Skeletal muscle satellite cell (primary cell): ENCODE measurements at regions not wholly inside any gene's neighbourhood (a gene's known extent, or its start where the extent isn't known, plus 50 kb on each side); places are given as distances from the start of the nearest gene placed in this dataset.
"Not testable (repeated sequence)": the region's sequence is repeated elsewhere in the genome, so short reads cannot be mapped to it uniquely, and the experiment has no call there.

ENCODE experiments used
- H3K27me3 ChIP-seq: 2 replicates; pipeline ENCODE4 v1.7.0; 2013; ENCODE audit warnings: low read length; ENCODE audit not compliant: control insufficient read depth, insufficient read depth
- H3K36me3 ChIP-seq: 2 replicates; pipeline ENCODE4 v1.7.0; 2013; ENCODE audit warnings: mild to moderate bottlenecking, control low read depth, low read length; ENCODE audit not compliant: insufficient read depth
- H3K4me1 ChIP-seq: 2 replicates; pipeline ENCODE4 v1.7.0; 2013; ENCODE audit warnings: low read length; ENCODE audit not compliant: control insufficient read depth, insufficient read depth
- H3K4me2 ChIP-seq: 2 replicates; pipeline ENCODE4 v1.7.0; 2013; ENCODE audit warnings: mild to moderate bottlenecking, low read length
- H3K4me3 ChIP-seq: 2 replicates; pipeline ENCODE4 v1.7.0; 2013; ENCODE audit warnings: low read length
- H3K9ac ChIP-seq: 2 replicates; pipeline ENCODE4 v1.7.0; 2013; ENCODE audit warnings: mild to moderate bottlenecking, low read depth, low read length, moderate library complexity
- H3K9me3 ChIP-seq: replicated peaks from 2 replicates; pipeline ENCODE4 v1.7.0; 2013; ENCODE audit warnings: mild to moderate bottlenecking, control low read depth, low read length

DNA sequence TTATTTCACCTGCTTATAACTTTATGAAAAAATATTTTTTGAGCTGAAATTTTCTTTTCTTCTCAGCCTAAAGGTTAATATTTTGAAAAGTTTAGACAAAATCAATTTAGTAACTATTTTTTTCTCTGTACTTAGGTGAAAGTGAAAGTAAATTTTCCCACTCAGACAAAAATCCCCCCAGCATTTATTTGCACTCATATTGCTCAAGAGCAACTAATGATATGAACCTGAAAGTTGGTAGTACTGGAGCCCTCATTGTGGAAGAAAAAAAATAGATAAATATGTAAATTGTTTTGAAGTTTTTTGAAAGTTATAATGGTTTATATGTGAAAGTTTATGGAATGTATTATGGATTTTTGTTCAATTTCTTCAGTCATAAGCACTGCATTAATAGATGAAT, 1005.9 kb upstream of the ATXN7L3B start:
- H3K27me3 ChIP-seq: no peaks in the 10 kb centered on the region
- H3K4me2 ChIP-seq: no peak overlapping the region
- H3K9ac ChIP-seq: no peak overlapping the region
- no peaks in the 10 kb centered on the region for H3K4me1 ChIP-seq
- H3K9me3 ChIP-seq: no peaks in the 10 kb centered on the region
- H3K36me3 ChIP-seq: no peaks in the 10 kb centered on the region
- H3K4me3 ChIP-seq: no peak overlapping the region

DNA sequence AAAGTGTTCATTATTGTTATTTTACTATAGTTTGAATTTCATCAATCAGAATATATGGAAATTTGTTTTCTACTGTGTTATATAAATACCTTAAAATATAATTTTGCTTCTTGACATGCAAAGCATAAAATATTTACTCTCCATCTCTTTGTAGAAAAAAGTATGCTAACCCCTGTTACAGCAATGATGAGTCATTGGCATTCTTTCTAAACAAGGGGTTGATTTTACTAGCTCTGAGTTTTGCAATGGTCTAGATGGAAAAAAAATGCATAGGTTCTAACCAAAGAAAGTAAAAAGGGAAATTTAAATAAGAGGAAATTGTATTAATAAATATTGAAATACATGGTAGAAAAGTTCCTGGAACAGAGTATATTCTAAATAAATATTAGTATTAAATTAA, 990.2 kb upstream of the ATXN7L3B start:
- no peak overlapping the region for H3K4me2 ChIP-seq
- H3K27me3 ChIP-seq: no peaks in the 10 kb centered on the region
- H3K9me3 ChIP-seq: no peaks in the 10 kb centered on the region
- no peak overlapping the region for H3K4me3 ChIP-seq
- no peaks in the 10 kb centered on the region for H3K4me1 ChIP-seq
- no peaks in the 10 kb centered on the region for H3K36me3 ChIP-seq
- no peak overlapping the region for H3K9ac ChIP-seq

DNA sequence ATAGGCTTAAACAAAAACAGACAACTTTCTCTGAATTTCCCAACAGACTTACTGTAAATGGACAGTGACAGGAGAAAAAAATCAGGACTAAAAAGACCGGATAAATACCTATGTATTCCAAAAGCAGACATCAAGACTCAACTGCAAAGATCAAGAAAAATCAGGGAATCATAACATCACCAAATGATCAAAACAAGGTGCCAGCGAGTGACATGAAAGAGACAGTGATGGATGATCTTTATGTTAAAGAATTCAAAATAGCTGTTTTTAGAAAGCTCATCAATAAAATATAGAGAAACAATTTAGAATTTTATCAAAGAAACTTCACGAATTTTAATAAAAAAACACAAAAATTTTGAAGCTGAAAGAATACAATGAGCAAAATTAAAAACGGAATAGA, 952.5 kb upstream of the ATXN7L3B start:
- Histone ChIP-seq H3K9ac (no peak overlapping the region), H3K4me3 (no peak overlapping the region), H3K4me1 (no peaks in the 10 kb centered on the region), H3K9me3 (no peaks in the 10 kb centered on the region), H3K4me2 (no peak overlapping the region), H3K27me3 (no peaks in the 10 kb centered on the region), H3K36me3 (no peaks in the 10 kb centered on the region)

DNA sequence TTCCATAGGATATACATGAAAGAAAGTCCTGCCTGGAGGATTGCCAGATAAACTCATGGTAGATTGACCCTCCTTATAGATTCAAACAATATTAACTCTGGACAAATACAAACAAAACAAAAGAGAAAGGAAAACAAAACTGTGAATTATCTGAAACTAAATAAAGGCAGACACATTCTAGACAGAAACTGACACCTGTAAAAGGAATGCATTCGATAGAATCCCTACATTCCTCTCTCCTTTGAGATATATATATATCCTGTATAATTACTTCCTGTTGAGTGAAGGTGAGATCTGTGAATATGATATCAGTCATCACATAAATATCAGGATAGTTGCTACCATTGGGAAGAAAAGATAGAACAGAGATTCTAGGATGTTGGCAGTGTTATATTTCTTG, 948.4 kb upstream of the ATXN7L3B start:
- Histone ChIP-seq H3K4me3 (no peak overlapping the region), H3K9me3 (no peaks in the 10 kb centered on the region), H3K9ac (no peak overlapping the region), H3K36me3 (no peaks in the 10 kb centered on the region), H3K4me1 (no peaks in the 10 kb centered on the region), H3K27me3 (no peaks in the 10 kb centered on the region), H3K4me2 (no peak overlapping the region)

DNA sequence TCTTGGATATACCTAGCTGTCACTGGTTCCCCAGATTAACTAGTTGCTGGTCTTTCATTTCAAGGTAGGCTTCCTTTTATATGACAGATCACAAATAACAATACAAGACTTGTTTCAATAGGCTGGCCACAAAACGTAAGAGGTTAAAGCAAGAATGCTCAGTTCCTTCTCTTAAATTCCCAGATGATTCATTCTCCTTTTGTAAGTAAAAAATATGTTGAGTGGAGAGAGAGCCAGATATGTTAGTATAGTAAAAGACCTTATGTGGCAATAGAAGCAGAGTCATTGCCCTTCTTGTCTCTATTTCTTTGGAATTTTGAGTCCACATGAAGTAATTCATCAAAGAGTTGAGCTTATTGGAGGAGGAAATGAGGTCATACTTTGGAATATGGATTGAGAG, 939.0 kb upstream of the ATXN7L3B start:
- Histone ChIP-seq H3K36me3 (no peaks in the 10 kb centered on the region), H3K27me3 (no peaks in the 10 kb centered on the region), H3K4me3 (no peak overlapping the region), H3K9ac (no peak overlapping the region), H3K9me3 (no peaks in the 10 kb centered on the region), H3K4me1 (no peaks in the 10 kb centered on the region), H3K4me2 (no peak overlapping the region)

DNA sequence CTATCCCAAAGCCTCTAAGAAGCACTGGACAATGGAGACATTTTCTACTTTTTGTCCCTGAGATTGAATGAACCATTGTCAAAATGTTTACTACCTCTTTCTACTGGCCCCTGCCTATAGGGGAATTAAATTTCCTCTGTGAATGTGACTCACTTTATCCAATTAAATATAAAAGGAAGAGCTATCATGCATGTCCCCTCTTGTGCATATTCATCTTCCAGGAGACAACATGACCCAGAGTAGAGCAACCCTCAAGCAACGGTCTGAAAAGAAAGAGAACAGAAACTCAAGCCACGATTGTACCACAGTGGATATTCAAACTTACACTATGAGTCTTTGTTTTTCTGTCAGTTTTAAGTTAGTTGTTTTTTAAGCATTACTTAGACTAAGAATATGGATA, 938.4 kb upstream of the ATXN7L3B start:
- Histone ChIP-seq H3K36me3 (no peaks in the 10 kb centered on the region), H3K9me3 (no peaks in the 10 kb centered on the region), H3K4me1 (no peaks in the 10 kb centered on the region), H3K27me3 (no peaks in the 10 kb centered on the region), H3K4me3 (no peak overlapping the region), H3K9ac (no peak overlapping the region), H3K4me2 (no peak overlapping the region)

DNA sequence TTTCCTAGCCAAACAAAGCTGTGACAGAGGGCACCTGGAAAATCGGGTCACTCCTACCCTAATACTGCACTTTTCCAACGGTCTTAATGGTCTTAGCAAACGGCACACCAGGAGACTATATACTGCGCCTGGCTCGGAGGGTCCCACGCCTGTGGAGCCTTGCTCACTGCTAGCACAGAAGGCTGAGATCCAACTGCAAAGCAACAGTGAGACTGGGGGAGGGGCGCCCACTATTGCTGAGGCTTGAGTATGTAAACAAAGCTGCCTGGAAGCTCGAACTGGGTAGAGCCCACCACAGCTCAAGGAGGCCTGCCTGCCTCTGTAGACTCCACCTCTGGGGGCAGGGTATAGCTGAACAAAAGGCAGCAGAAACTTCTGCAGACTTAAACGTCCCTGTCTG, 931.7 kb upstream of the ATXN7L3B start:
- H3K4me3 ChIP-seq, H3K9me3 ChIP-seq, H3K4me1 ChIP-seq, H3K4me2 ChIP-seq, H3K27me3 ChIP-seq, H3K36me3 ChIP-seq, H3K9ac ChIP-seq: not testable (repeated sequence)

DNA sequence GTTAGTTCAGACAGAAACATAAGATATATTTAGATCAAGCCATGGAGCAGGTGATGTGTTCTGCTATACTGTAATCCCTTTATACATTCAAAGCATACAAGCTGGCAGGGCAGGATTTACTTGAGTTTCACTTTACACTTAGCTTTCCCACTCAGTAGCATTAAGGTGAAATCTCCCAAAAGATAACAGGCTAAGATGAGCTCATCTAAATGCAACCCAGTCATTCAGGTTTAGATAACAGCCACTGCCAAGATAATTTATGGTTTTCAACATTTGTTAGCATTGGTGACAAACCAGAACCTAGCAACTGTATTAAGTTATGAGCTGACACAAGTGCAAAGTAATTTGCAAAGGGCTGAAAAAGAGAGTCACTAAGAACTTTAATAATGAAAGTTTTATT, 925.1 kb upstream of the ATXN7L3B start:
- Histone ChIP-seq H3K4me1 (no peaks in the 10 kb centered on the region), H3K27me3 (no peaks in the 10 kb centered on the region), H3K4me3 (no peak overlapping the region), H3K36me3 (no peaks in the 10 kb centered on the region), H3K9ac (no peak overlapping the region), H3K9me3 (no peaks in the 10 kb centered on the region), H3K4me2 (no peak overlapping the region)

DNA sequence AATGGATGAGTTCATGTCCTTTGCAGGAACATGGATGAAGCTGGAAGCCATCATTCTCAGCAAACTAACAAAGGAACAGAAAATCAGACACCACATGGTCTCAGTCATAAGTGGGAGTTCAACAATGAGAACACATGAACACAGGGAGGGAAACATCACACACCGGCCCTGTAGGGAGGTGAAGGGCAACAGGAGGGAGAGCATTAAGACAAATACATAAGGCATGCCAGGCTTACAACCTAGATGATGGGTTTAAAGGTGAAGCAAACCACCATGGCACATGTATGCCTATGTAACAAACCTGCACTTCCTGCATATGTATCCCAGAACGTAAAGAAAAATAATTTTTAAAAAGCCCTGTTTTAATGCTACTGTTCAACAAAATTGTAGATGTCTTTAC, 914.2 kb upstream of the ATXN7L3B start:
- no peak overlapping the region for H3K9ac ChIP-seq
- no peaks in the 10 kb centered on the region for H3K9me3 ChIP-seq
- no peak overlapping the region for H3K4me2 ChIP-seq
- H3K4me1 ChIP-seq: no peaks in the 10 kb centered on the region
- H3K36me3 ChIP-seq: no peaks in the 10 kb centered on the region
- H3K4me3 ChIP-seq: no peak overlapping the region
- no peaks in the 10 kb centered on the region for H3K27me3 ChIP-seq

DNA sequence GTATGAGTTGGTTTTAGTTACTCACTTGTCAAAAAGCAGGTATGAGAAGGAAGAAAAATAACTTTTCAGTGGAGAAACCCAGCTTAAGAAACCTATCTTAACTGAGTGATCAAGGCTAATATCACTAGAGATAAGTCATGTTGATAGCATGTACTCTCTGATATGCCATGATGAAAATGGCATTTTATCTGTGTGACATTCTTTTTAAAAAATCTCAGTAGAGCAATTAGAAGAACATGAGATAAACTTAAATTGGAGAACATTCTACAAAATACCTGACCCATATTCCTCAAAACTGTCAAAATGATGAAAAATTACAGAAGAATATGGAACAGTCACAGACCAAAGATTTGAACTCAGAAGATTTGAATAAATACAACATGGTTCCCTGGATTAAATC, 912.4 kb upstream of the ATXN7L3B start:
- no peaks in the 10 kb centered on the region for H3K36me3 ChIP-seq
- no peaks in the 10 kb centered on the region for H3K27me3 ChIP-seq
- H3K9ac ChIP-seq: no peak overlapping the region
- H3K4me1 ChIP-seq: no peaks in the 10 kb centered on the region
- no peak overlapping the region for H3K4me3 ChIP-seq
- no peak overlapping the region for H3K4me2 ChIP-seq
- no peaks in the 10 kb centered on the region for H3K9me3 ChIP-seq

DNA sequence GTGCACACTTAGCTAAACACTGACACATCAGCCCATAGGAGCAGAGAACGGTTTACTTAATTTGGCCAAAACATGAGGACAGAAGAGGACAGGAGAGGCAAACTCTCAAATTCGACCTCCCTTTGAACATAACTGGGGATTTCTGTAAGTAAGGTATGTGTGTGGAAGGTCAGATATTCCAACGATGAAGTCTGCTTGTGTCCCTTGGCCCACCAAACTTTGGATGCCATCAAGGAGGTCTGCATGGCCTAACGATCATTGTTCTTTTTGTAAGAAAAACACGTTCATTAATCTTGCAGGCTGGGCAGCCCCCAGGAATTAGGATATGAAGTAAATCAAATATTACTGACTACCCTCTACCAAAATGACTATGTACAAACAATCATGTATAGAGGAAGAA, 908.5 kb upstream of the ATXN7L3B start:
- H3K4me1 ChIP-seq: no peaks in the 10 kb centered on the region
- no peaks in the 10 kb centered on the region for H3K36me3 ChIP-seq
- H3K4me2 ChIP-seq: no peak overlapping the region
- H3K9me3 ChIP-seq: no peaks in the 10 kb centered on the region
- no peaks in the 10 kb centered on the region for H3K27me3 ChIP-seq
- H3K4me3 ChIP-seq: no peak overlapping the region
- H3K9ac ChIP-seq: no peak overlapping the region

DNA sequence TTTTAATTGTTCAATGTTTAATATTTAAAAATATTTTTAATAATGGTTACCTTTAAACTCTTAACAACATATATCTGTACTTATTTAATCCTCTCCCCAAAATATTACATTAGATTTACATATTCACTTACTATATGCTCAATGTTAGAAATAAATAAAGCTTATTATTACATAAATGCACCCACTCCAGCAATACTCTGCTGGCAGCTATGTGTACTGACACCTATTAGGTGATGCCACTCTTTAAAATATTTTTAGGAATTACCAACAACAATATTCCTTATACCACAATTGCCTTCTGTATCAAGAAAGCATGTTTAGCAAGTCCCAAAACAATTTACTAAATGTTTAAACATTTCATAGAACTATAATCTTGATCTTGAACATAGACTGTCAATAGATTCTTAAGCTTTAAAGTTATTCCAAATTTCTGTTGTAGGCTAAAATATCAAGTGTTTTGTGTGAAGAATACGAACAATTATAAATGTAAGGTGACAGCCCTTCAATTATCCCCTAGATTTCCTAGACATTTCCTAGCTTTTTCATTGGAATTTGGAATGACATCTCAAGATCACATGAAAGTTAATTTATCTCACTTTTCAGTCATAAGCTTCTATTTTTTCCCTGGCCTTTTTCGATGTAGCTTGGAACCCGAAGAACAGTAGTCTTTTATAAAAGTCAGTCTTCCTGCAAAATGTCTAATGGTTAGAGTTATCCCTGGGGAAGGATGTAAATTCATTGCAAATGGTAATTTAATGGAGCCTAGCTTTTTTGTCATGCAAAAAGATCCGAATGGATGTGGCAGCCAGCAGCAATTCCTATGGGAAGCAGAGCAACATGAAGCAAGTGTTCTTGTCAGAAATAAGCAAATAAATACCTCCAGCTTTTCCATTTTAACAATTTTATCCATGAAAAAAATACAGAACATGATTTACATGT, 907.5 kb upstream of the ATXN7L3B start:
- Histone ChIP-seq H3K36me3 (no peaks in the 10 kb centered on the region), H3K4me3 (no peak overlapping the region), H3K4me2 (no peak overlapping the region), H3K9me3 (no peaks in the 10 kb centered on the region), H3K9ac (no peak overlapping the region), H3K27me3 (no peaks in the 10 kb centered on the region), H3K4me1 (no peaks in the 10 kb centered on the region)
